BE2C (cell line): ENCODE measurements at regions not wholly inside any gene's neighbourhood (a gene's known extent, or its start where the extent isn't known, plus 50 kb on each side); places are given as distances from the start of the nearest gene placed in this dataset.

Experiments
- DNase-seq: peaks from one replicate; pipeline ENCODE4 v3.0.0-alpha.2; 2020
- H3K27me3 ChIP-seq: fragments of 250-450 bp; sonication (Bioruptor Pico); 2 replicates; pipeline ENCODE4 v1.5.1; 2020; ENCODE audit warnings: mild to moderate bottlenecking
- H3K36me3 ChIP-seq: fragments of 250-450 bp; sonication (Bioruptor Pico); 2 replicates; pipeline ENCODE4 v1.5.1; 2020; ENCODE audit warnings: mild to moderate bottlenecking
- H3K4me1 ChIP-seq: fragments of 250-450 bp; sonication (Bioruptor Pico); 2 replicates; pipeline ENCODE4 v1.5.1; 2020
- H3K4me3 ChIP-seq: 2 replicates; pipeline ENCODE4 v1.5.1; 2011; ENCODE audit warnings: low read depth, low read length
- H3K9me3 ChIP-seq: fragments of 250-450 bp; sonication (Bioruptor Pico); 2 replicates; pipeline ENCODE4 v1.5.1; 2020
- CTCF ChIP-seq: IDR thresholded peaks from 2 replicates; pipeline ENCODE4 v1.5.1; 2012; ENCODE audit warnings: mild to moderate bottlenecking, low read depth, low read length

GRCh38 chr20:24779131-24779530, 169.9 kb upstream of the CST7 start:
- H3K36me3 ChIP-seq, result no peaks in the 10 kb centered on the region
- no peak overlapping the region for H3K4me3 ChIP-seq
- H3K27me3 ChIP-seq, result no peaks in the 10 kb centered on the region
- DNase-seq, result no peak
- H3K9me3 ChIP-seq, result no peaks in the 10 kb centered on the region
- TF ChIP-seq CTCF, result no peak
- no peaks in the 10 kb centered on the region for H3K4me1 ChIP-seq

GRCh38 chr20:24779946-24780345, 169.1 kb upstream of the CST7 start:
- H3K4me1 ChIP-seq, result no peaks in the 10 kb centered on the region

GRCh38 chr20:24780674-24781417, 168.2 kb upstream of the CST7 start:
- no peak; the same call in 1 of the 2 replicates for TF ChIP-seq CTCF
- Histone ChIP-seq H3K27me3 (no peaks in the 10 kb centered on the region), H3K4me1 (no peaks in the 10 kb centered on the region), H3K36me3 (no peaks in the 10 kb centered on the region), H3K4me3 (no peak overlapping the region), H3K9me3 (no peaks in the 10 kb centered on the region)
- DNase-seq, result no peak

More at GRCh38 chr20:24779946-24780345, 169.1 kb upstream of the CST7 start:
- no peak for TF ChIP-seq CTCF
- H3K4me3 ChIP-seq, result no peak overlapping the region
- no peaks in the 10 kb centered on the region for H3K27me3 ChIP-seq
- DNase-seq, result no peak
- H3K9me3 ChIP-seq, result no peaks in the 10 kb centered on the region
- H3K36me3 ChIP-seq, result no peaks in the 10 kb centered on the region

- H3K9me3 ChIP-seq, result no peaks in the 10 kb centered on the region
- TF ChIP-seq CTCF, result peak; percentile 84
Observed at GRCh38 chr20:24781418-24781980, 167.6 kb upstream of the CST7 start.

GRCh38 chr20:24782301-24782700, 166.8 kb upstream of the CST7 start:
- Histone ChIP-seq H3K36me3 (no peaks in the 10 kb centered on the region), H3K27me3 (no peaks in the 10 kb centered on the region), H3K4me3 (no peak overlapping the region), H3K4me1 (no peaks in the 10 kb centered on the region), H3K9me3 (no peaks in the 10 kb centered on the region)
- no peak for TF ChIP-seq CTCF
- peak; percentile 2 for DNase-seq

More at GRCh38 chr20:24781418-24781980, 167.6 kb upstream of the CST7 start:
- no peak overlapping the region for H3K4me3 ChIP-seq
- no peaks in the 10 kb centered on the region for H3K36me3 ChIP-seq
- DNase-seq, result peak; percentile 68
- no peaks in the 10 kb centered on the region for H3K4me1 ChIP-seq
- H3K27me3 ChIP-seq, result no peaks in the 10 kb centered on the region

- DNase-seq, result peak; percentile 41
Observed at GRCh38 chr20:24782801-24783630, 166.1 kb upstream of the CST7 start.

More at GRCh38 chr20:24782801-24783630, 166.1 kb upstream of the CST7 start:
- no peaks in the 10 kb centered on the region for H3K9me3 ChIP-seq
- H3K4me3 ChIP-seq, result no peak overlapping the region
- no peaks in the 10 kb centered on the region for H3K4me1 ChIP-seq
- peak; percentile 42 for TF ChIP-seq CTCF
- no peaks in the 10 kb centered on the region for H3K36me3 ChIP-seq
- no peaks in the 10 kb centered on the region for H3K27me3 ChIP-seq
